GM12864 (cell line): ENCODE measurements at regions not wholly inside any gene's neighbourhood (a gene's known extent, or its start where the extent isn't known, plus 50 kb on each side); places are given as distances from the start of the nearest gene placed in this dataset.
"Not testable (repeated sequence)": the region's sequence is repeated elsewhere in the genome, so short reads cannot be mapped to it uniquely, and the experiment has no call there.

Source experiments
- DNase-seq: peaks from one replicate; pipeline ENCODE4 v3.0.0-alpha.2; 2011; ENCODE audit warnings: low read depth
- H3K4me3 ChIP-seq: 2 replicates; pipeline ENCODE4 v1.5.1; 2011; ENCODE audit warnings: mild to moderate bottlenecking, low read depth, low read length, control low read depth
- TF ChIP-seq, protein P1 (sequence below): IDR thresholded peaks from 2 replicates; pipeline ENCODE4 v1.5.1; 2011; ENCODE audit warnings: low read depth, mild to moderate bottlenecking, moderate library complexity, low read length, control low read depth, inconsistent platforms; ENCODE audit errors: missing control alignments

DNA sequence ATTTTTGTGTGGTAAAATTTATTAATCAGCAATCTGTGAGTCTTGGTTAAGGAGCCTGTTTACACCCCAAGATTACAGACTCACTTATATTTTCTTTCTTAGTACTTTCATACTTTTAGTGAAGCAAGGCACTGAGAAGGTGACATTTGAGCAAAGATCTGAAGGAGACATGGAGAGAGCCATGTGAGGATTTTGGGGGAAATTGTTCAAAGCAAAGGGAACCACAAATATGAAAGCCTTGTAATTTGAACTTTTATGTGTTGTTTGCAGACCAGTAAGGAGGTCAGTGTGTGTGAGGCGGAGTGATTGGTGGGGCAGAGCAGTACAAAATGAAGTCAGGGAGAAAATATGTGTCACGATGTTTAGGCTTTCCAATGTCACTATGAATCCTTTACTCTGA lies 140.7 kb upstream of the KLF12 start:
- no peak overlapping the region for H3K4me3 ChIP-seq
- TF ChIP-seq, protein P1, sequence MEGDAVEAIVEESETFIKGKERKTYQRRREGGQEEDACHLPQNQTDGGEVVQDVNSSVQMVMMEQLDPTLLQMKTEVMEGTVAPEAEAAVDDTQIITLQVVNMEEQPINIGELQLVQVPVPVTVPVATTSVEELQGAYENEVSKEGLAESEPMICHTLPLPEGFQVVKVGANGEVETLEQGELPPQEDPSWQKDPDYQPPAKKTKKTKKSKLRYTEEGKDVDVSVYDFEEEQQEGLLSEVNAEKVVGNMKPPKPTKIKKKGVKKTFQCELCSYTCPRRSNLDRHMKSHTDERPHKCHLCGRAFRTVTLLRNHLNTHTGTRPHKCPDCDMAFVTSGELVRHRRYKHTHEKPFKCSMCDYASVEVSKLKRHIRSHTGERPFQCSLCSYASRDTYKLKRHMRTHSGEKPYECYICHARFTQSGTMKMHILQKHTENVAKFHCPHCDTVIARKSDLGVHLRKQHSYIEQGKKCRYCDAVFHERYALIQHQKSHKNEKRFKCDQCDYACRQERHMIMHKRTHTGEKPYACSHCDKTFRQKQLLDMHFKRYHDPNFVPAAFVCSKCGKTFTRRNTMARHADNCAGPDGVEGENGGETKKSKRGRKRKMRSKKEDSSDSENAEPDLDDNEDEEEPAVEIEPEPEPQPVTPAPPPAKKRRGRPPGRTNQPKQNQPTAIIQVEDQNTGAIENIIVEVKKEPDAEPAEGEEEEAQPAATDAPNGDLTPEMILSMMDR = no peak
- no peak for DNase-seq

DNA sequence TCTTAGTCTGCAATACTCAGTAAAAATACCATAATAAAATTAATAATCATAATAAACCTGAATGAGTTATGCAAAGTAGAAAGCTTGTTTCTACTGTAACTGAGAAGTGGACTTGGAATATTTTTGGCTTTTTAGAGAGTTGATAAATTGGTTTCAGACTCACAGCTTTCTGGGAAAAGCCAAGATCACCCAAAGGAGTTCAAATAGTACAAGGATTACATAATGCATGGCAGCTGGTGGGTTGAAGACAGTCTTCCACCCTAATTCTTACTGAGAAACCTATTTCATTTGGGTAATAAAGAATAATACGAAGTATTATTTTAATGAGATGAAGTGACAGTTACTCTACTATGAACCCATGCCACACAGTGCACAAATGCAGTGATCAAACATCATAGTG lies 139.4 kb upstream of the KLF12 start:
- TF ChIP-seq, protein P1 = no peak
- H3K4me3 ChIP-seq = no peak overlapping the region
- DNase-seq = no peak

DNA sequence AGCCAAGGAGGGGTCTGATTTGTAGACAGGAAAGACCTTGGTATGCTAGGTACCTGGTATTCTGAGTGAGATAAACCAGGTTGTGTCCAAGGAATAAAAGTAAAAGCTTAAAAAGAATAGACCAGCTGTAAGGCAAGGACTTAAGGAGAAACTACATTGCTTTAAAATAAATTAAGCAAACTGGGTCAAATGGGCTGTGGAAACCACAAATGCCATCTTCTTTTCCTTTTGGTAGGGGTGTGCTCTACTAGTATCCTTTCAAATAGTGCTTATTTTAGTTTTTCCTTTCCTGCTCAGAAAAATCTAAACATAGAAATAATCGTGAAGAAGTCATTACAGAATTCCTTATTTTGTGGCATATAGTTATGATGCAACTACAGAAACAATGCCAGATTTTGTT lies 138.6 kb upstream of the KLF12 start:
- DNase-seq = no peak
- TF ChIP-seq, protein P1 = no peak
- H3K4me3 ChIP-seq = no peak overlapping the region

DNA sequence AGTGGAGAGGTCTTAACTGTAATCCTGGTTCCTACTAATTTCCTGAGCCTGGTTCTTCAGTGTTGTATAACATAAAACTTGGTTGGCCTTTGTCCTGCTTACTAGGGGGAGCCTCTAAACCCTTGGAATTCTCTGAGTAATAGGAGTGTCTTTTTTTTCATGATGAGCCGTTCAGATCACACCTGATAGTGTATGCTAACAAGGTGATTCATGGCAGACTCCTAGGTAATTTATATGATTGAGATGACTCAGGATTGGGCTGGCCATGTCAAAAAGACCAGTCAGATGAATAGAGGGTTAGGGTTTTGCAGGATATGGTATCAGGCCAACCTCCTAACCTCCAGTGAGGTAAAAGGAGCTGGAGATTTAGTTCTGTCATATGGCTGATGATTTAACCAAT lies 135.8 kb upstream of the KLF12 start:
- no peak overlapping the region for H3K4me3 ChIP-seq
- DNase-seq = no peak
- TF ChIP-seq, protein P1 = no peak

DNA sequence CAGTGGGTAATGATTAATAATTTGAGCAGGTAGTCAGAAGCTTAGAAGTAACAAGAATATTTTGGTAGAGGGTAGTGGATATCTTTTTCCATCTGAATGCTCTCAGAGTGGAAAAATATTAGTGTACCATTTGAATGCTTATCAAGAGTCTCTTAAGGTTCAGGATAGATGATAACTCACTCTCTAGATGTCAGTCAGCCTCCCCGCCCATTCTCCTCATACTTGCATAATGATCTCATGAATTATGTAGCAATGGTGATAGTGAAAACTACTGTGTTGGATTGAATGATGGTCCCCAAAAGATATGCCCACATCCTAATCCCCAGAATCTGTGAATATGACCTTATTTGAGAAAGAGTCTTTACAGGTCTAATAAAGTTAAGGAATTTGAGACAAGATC lies 132.7 kb upstream of the KLF12 start:
- DNase-seq = no peak
- TF ChIP-seq, protein P1 = no peak
- H3K4me3 ChIP-seq = no peak overlapping the region

DNA sequence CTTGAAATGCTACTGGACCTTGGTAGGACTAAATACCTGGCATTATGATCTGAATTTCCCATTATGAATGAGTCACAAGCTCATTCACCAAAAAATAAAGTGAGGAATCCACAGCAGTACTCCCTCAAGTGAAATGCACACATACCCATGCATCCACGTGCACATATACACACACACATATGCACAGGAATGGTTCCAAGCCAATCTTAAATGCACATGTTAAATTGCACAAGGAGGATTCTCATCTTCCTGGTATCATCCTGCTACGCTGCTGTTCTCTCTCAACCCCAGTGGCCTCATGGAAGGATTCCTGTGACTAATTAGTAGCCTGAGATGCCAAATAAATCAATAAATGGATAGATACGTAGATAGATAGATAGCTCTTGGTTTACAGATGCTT lies 132.1 kb upstream of the KLF12 start:
- no peak overlapping the region for H3K4me3 ChIP-seq
- no peak for DNase-seq
- TF ChIP-seq, protein P1 = no peak

DNA sequence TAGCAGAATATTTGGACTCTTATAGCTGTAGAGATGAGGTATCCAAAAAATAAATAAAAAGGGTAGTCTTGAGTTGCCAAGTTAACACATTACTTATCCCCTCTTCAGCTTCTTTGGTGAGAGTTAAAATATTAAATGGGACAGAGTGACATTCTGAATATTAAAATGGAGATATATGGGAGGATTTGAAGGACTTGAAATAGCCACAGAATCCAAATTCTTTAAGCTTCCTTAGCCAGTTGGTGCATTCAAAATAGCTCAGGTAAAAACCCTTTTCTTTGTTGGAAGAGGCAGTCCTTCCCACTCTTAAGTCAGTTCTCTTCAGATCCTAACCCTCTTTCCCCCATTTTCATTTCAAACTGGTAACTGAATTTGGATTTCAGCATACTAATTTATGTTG lies 130.1 kb upstream of the KLF12 start:
- no peak overlapping the region for H3K4me3 ChIP-seq
- TF ChIP-seq, protein P1 = no peak
- no peak for DNase-seq

DNA sequence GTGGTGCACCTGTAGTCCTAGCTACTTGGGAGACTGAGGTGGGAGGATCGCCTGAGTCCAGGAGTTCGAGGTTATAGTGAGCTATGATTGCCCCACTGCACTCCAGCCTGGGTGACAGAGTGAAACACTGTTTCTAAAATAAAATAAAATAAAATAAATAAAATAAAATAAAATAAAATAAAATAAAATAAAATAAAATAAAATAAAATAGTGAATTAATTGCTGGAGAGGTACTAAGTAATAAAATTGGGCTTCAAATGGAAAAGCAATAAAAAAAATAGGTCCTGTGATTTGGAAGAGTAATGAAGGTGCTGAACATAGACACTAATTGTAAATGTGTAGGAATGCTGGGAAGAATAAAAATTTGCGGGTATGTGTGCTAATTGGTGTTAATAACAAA lies 126.2 kb upstream of the KLF12 start:
- not testable (repeated sequence) for DNase-seq, H3K4me3 ChIP-seq
